ENCODE measurements at regions not wholly inside any gene's neighbourhood (a gene's known extent, or its start where the extent isn't known, plus 50 kb on each side); places are given as distances from the start of the nearest gene placed in this dataset.

DNA sequence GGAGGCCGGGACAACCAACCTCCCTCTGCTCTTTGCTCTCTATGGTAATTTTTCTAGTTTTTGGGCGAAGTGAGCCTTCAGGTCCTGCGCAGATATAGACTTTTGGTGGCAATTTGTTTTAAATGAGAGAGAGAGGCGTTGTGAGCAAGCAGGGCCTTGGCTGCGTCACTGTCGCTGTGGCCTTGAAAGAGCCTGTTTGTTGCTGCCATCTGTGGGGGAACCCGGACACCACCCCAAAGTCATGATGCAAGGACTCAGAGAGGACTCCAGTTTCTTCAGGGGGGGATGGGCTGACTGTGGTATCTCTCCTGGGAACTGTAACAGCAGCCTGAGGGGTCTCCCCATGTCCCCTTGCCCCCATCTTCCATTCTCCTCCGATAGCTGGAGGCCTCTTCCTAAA is 462.7 kb upstream of the SULF2 start:
- no peak for ATAC-seq
- Histone ChIP-seq H3K4me3 (no peak overlapping the region), H3K9me3 (no peaks in the 10 kb centered on the region), H3K36me3 (no peaks in the 10 kb centered on the region), H3K27ac (no peak overlapping the region), H3K4me1 (no peaks in the 10 kb centered on the region), H3K27me3 (no peaks in the 10 kb centered on the region)
- TF ChIP-seq, protein P1, sequence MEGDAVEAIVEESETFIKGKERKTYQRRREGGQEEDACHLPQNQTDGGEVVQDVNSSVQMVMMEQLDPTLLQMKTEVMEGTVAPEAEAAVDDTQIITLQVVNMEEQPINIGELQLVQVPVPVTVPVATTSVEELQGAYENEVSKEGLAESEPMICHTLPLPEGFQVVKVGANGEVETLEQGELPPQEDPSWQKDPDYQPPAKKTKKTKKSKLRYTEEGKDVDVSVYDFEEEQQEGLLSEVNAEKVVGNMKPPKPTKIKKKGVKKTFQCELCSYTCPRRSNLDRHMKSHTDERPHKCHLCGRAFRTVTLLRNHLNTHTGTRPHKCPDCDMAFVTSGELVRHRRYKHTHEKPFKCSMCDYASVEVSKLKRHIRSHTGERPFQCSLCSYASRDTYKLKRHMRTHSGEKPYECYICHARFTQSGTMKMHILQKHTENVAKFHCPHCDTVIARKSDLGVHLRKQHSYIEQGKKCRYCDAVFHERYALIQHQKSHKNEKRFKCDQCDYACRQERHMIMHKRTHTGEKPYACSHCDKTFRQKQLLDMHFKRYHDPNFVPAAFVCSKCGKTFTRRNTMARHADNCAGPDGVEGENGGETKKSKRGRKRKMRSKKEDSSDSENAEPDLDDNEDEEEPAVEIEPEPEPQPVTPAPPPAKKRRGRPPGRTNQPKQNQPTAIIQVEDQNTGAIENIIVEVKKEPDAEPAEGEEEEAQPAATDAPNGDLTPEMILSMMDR (IDR thresholded peaks at IDR 0.05) = no peak
- TF ChIP-seq POLR2A (IDR thresholded peaks at IDR 0.05) = no peak
- intact Hi-C loops (cut with DNase I) = no loop called here
- DNase-seq = no peak
- 70% methylated on average over 4 of the region's 8 CpGs for WGBS (ENCODE audit: insufficient coverage, low coverage, low lambda C conversion rate, missing lambda C conversion rate)

DNA sequence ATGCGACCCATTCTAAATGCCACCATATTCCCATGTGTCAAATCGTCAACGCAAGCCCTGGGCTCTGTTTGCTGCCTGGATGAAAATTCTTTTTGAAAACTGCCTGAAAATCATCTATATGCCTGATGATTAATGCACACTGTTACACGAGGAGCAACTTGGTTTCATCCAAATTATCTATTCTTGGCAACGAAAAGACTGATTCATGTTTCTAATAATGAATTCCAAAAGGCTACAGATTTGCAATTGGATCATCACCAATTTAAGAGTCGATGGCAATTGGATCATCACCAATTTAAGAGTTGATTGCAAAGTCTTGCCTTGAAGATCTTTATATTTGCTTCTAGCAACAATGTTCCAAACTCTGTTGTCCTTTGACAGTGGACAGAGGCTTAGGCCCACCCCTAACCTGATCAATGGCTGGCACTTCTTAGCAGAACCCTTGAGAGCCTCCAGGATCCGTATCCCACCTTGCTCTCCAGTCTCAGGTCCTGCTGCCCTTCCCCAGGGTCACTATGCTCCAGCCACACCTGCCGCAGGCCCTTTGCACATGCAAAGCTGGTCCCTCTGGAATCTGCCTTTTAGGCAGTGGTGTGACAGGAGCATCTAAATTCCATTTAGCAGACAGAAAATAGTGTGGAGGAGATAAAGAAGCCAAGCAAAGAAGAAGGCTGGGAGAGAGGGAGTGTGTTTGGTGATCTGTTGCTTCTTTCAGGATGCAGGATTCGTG is 460.9 kb upstream of the SULF2 start:
- no peaks in the 10 kb centered on the region for H3K27me3 ChIP-seq
- H3K27ac ChIP-seq = no peak overlapping the region
- DNase-seq (no peak), ATAC-seq (no peak)
- intact Hi-C loops (cut with DNase I) = no loop called here
- TF ChIP-seq POLR2A (IDR thresholded peaks at IDR 0.05) = no peak
- TF ChIP-seq, protein P1 (IDR thresholded peaks at IDR 0.05) = no peak
- no peaks in the 10 kb centered on the region for H3K9me3 ChIP-seq
- H3K36me3 ChIP-seq = no peaks in the 10 kb centered on the region
- H3K4me3 ChIP-seq = no peak overlapping the region
- 61% methylated on average over 8 of the region's 9 CpGs for WGBS (ENCODE audit: insufficient coverage, low coverage, low lambda C conversion rate, missing lambda C conversion rate)
- H3K4me1 ChIP-seq = no peaks in the 10 kb centered on the region

DNA sequence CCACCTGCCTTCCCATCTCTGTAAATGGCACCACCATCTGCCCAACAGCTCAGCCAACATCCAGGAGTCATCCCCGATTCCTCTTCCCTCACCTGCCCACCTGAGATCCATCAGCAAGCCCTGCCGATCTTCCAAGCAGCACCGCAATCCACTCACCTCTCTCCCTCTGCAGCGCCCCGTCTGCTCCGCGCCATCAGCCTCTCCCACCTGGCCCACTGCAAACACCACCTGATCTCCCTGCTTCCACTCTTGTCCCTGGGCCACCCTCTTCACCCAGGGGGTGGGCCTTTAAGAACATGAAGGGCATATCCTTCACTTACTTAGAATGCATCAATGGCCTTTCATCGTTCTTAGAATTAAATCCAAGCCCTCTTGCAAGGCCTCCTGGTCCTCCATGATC is 457.3 kb upstream of the SULF2 start:
- intact Hi-C loops (cut with DNase I) = no loop called here
- WGBS (ENCODE audit: insufficient coverage, low coverage, low lambda C conversion rate, missing lambda C conversion rate) = 88% methylated on average over 8 of the region's 8 CpGs
- ATAC-seq (no peak), DNase-seq (no peak)
- Histone ChIP-seq H3K36me3 (no peaks in the 10 kb centered on the region), H3K4me3 (no peak overlapping the region), H3K9me3 (no peaks in the 10 kb centered on the region), H3K4me1 (no peaks in the 10 kb centered on the region), H3K27ac (no peak overlapping the region), H3K27me3 (no peaks in the 10 kb centered on the region)
- TF ChIP-seq, protein P1 (IDR thresholded peaks at IDR 0.05) = no peak
- TF ChIP-seq POLR2A (IDR thresholded peaks at IDR 0.05) = no peak

DNA sequence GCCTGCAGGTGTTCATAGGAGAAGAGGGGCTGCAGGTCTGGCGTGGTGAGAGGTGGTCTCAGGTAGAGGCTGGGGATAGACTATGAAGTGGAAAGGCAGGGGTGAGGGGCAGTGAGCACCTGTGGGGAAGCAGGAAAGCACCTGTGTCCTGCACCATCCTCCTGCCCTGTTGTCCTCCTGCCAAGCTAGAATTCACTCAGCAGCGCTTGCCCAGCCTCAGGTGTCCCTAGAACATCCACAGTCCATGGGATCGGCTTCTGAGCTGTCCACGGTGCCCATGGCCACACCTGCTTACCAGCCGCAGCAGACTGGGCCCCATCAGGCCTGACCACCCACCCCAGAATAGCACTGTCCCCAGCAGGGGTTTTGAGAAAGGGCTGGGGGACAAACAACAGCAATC is 456.2 kb upstream of the SULF2 start:
- TF ChIP-seq POLR2A (IDR thresholded peaks at IDR 0.05) = no peak
- TF ChIP-seq, protein P1 (IDR thresholded peaks at IDR 0.05) = no peak
- intact Hi-C loops (cut with DNase I) = no loop called here
- no peak for DNase-seq
- Histone ChIP-seq H3K4me1 (no peaks in the 10 kb centered on the region), H3K27ac (no peak overlapping the region), H3K9me3 (no peaks in the 10 kb centered on the region), H3K27me3 (no peaks in the 10 kb centered on the region), H3K36me3 (no peaks in the 10 kb centered on the region), H3K4me3 (no peak overlapping the region)
- 33% methylated on average over 1 of the region's 5 CpGs for WGBS (ENCODE audit: insufficient coverage, low coverage, low lambda C conversion rate, missing lambda C conversion rate)
- ATAC-seq = peak in 1 of 4 donors; percentile 19

Data from right lobe of liver (tissue), 6 donors.